OCI-LY7 (cell line): ENCODE measurements at regions not wholly inside any gene's neighbourhood (a gene's known extent, or its start where the extent isn't known, plus 50 kb on each side); places are given as distances from the start of the nearest gene placed in this dataset.

Experiments
- EZH2phosphoT487 ChIP-seq: fragments of 200-600 bp; sonication (generic); IDR thresholded peaks from 2 replicates; pipeline ENCODE4 v1.6.1; 2018; ENCODE audit warnings: low read depth, borderline replicate concordance, mild to moderate bottlenecking, mixed run types, antibody characterized with exemption, low read length, moderate library complexity, mixed read lengths
- TF ChIP-seq, protein P1 (sequence below): fragments of 200-600 bp; sonication (generic); conservative IDR thresholded peaks from 2 replicates; pipeline ENCODE4 v1.5.1; 2014; ENCODE audit warnings: mild to moderate bottlenecking, antibody characterized with exemption, low read length, moderate library complexity, mixed read lengths

- TF ChIP-seq, protein P1, sequence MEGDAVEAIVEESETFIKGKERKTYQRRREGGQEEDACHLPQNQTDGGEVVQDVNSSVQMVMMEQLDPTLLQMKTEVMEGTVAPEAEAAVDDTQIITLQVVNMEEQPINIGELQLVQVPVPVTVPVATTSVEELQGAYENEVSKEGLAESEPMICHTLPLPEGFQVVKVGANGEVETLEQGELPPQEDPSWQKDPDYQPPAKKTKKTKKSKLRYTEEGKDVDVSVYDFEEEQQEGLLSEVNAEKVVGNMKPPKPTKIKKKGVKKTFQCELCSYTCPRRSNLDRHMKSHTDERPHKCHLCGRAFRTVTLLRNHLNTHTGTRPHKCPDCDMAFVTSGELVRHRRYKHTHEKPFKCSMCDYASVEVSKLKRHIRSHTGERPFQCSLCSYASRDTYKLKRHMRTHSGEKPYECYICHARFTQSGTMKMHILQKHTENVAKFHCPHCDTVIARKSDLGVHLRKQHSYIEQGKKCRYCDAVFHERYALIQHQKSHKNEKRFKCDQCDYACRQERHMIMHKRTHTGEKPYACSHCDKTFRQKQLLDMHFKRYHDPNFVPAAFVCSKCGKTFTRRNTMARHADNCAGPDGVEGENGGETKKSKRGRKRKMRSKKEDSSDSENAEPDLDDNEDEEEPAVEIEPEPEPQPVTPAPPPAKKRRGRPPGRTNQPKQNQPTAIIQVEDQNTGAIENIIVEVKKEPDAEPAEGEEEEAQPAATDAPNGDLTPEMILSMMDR = no peak
- no peak for TF ChIP-seq EZH2phosphoT487
Measured at GRCh38 chr7:140273417-140273816, 96.6 kb upstream of the KDM7A start.
